Dedifferentiated amniotic fluid mesenchymal stem cell (primary cell): ENCODE measurements at regions not wholly inside any gene's neighbourhood (a gene's known extent, or its start where the extent isn't known, plus 50 kb on each side); places are given as distances from the start of the nearest gene placed in this dataset.
"Not testable (repeated sequence)": the region's sequence is repeated elsewhere in the genome, so short reads cannot be mapped to it uniquely, and the experiment has no call there.

Experiments used
- DNase-seq: peaks from one replicate; pipeline ENCODE4 v3.0.0-alpha.2; 2016; ENCODE audit errors: extremely low spot score

DNA sequence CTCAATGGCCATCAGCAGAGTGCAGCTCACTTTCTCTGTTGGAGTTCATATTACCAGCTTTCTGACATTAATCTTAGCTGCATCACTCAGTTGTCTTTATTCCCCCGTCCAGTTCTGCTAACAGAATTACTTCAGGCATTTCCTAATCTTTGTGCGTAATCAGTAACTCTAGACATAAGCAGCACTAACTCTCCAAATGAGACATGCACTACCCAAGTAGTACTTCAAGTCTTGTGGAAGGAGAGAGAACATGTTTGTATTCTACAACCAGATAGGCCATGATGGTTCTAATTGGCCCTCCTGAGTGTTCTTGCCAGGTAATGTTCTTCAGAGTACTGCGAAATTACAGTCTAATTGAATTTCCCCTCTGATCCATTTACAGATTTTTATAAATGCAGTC, 448.5 kb upstream of the RPS6KA3 start:
- DNase-seq: no peak

DNA sequence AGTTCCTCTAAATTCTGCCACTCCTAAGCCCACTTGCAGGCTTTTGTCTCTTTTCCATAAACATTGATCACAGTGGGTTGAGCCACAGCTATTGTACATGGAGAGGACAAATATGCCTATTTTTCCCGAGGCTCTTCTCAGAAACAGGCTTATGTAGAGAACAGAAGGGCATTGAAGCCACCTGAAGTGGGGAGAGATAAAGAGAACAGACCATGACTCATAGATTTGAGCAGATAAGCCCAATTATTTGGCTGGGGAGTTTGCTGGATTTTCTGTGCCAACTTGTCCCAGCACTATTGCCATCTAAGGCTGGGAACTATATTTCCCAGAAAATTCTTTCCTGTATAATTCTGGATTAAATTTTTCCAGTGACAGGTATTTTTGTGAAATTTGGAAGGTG, 446.1 kb upstream of the RPS6KA3 start:
- no peak for DNase-seq

- no peak for DNase-seq
Observed at GRCh38 chrX:20711366-20711765, 444.7 kb upstream of the RPS6KA3 start.

DNA sequence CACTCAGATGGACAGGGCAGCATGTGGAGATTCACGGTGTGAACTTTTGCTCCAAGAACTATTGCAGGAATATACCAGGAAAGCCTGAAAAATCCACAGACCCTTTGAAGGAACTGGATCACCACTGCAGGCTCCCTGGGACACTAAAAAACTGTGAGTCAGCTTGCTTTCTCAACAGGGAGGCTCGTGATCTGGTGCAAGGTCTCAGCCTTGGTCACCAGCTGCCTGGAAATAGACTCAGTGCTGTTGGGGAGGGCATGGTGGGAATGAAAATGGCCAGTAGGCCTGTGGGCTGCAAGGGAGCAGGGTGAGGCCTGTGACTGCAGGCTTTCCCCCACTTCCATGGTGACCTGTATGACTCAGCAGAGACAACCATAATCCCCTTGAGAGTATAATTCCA, 426.4 kb upstream of the RPS6KA3 start:
- DNase-seq: no peak

DNA sequence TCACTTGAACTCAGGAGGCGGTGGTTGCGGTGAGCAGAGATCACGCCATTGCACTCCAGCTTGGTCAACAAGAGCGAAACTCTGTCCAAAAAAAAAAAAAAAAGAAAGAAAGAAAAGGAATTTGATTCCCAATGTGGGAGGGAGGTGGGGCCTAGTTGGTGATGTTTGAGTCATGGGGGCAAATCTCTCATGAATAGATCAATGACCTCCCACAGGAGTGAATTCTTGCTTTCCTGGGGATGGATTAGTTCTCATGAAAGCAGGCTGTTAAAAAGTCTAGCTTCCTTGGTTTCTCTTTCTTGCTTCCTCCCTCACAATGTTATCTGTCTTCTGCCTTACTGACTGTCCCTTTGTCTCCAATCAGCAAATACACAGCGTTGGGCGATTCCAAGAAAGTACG, 419.5 kb upstream of the RPS6KA3 start:
- no peak for DNase-seq

GRCh38 chrX:20685652-20686051, 418.9 kb upstream of the RPS6KA3 start:
- no peak for DNase-seq

GRCh38 chrX:20681683-20682082, 415.0 kb upstream of the RPS6KA3 start:
- DNase-seq: no peak

DNA sequence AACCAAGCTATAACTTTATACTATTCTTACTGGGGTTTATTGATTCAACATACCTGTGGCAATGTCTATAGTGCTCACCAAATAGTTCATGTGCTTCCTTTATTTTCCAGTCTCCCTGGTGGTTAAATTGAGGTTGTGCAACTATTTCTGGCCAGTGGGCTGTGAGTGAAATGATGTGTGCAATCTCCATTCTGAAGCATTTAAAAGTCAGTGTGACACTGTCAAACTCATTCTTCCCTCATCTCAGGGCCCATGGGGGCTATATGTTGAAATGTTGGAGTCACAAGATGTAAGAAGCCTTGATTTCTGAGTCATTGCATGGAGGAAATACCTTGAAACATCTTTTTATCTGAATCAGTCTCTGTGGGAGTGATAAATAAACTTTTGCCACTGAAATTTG, 414.3 kb upstream of the RPS6KA3 start:
- no peak for DNase-seq

DNA sequence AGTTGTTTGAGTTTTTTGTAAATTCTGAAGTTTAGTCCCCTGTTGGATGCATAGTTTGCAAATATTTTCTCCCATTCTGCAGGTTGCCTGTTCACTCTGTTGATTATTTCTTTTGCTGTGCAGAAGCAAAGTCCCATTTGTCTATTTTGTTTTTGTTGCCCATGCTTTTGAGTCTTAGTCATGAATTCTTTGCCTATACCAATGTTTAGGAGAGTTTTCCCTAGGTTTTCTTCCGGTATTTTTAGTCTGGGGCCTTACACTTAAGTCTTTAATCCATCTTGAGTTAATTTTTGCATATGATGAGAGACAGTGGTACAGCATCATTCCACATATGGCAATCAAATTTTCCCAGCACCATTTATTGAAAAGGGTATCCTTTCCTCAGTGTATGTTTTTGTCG, 405.8 kb upstream of the RPS6KA3 start:
- no peak for DNase-seq

GRCh38 chrX:20671746-20672145, 405.0 kb upstream of the RPS6KA3 start:
- DNase-seq: not testable (repeated sequence)

DNA sequence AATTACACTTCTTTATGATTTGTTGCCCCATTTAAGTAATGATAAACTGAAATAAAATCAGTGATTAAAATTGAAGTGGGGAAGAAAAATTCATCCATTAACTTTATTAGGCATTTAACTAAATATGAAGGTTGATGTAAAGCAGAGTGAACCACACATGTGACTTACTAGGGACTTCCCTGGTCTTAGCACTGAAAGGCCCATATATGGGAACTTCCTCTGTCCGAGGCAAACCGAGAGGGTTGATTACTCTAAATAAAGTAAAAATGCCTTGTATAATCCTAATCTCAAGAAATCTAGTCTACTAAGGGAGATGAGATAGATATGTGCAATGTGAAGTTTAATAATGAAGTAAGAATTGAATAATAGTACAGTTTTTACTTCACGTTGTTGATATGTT, 403.9 kb upstream of the RPS6KA3 start:
- no peak for DNase-seq

DNA sequence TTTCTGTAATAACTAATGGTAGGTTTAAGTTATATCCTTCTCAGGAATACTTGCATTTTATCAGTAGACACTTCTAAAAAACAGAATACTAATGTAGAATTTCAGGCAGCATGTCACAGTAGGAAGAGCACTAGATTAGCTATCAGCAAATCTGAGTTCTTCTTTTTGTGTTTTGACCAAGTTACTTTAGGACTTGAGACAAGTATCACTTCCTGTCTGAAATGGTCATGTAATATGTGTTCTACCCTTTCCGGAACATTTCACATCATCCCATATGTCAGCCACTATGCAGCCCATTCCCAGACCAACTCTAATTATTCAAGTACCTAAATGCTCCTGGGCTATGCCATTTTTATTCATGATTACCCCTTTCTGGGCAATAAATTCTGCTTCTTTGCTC, 401.8 kb upstream of the RPS6KA3 start:
- DNase-seq: no peak

DNA sequence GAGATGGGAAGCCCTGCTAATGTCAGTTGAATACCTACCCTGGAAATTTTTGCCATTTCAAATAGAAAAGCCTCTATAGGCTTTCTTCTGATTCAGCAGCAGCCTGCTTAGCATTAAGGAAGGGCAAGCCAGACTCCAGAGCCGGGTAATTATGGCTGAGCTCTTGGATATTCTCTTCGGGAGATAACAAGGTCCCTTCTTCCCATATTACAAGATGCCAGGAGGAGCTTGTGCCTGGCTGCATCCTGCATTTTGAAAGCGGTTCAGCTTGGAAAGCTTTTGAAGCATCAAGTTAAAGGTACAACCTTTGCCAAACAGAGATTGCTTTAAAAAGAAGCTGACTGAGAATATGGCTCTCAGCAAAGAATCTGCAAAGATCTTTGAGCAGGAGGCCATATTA, 399.6 kb upstream of the RPS6KA3 start:
- DNase-seq: no peak

DNA sequence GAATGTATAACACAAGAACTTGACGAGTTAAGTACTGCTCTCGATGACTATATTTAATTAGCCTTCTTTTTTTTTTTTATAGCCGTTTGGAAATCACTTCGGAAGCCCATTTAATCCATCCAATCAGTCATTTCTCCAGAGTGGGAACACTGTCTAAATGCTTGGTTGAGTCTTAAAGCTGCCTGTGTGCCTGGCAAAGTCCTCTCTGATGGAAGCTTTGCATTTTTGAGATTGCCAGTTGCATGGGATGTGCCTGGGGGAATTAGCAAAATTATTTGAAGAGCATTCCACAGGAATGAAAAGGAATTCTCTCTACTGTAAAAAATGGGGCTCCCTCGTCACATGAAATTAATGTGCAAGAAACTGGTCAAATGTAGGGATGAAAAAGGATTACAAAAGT, 398.8 kb upstream of the RPS6KA3 start:
- peak; percentile 16 for DNase-seq

DNA sequence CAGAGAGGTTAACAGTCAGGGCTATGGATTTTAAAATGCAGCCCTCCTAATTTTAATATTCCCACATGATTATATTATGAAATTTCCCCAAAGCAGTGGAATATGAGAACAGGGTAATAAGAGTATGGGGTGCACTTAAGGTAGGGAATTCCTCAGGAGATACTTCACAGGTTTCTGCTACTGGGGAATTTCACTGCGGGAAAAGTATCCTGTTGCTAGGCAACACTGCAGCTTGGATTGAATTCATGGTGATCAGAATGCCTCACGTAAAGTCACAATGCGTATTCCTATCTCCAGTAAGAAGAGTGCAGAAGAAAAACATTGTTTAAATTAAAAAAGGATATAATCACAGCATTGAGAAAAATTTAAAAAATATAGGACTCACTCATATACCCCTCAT, 398.1 kb upstream of the RPS6KA3 start:
- DNase-seq: no peak

DNA sequence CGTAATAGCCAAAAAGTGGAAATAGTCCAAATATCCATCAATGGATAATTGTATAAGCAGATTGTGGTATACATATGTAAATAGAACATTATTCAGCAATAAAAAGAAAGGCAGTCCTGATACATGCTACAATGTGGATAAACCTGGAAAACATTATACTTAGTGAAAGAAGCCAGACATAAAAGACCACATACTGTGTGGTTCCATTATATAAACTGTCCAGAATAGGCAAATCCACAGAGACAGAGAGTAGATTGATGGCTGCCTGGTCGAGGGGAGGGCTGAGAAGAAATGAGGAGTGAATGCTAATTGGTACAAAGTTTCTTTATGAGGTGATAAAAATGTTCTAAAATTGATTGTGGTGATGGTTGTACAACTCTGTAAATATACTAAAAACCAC, 397.4 kb upstream of the RPS6KA3 start:
- DNase-seq: no peak

GRCh38 chrX:20663336-20663735, 396.6 kb upstream of the RPS6KA3 start:
- DNase-seq: no peak

GRCh38 chrX:20656721-20657120, 390.0 kb upstream of the RPS6KA3 start:
- no peak for DNase-seq

DNA sequence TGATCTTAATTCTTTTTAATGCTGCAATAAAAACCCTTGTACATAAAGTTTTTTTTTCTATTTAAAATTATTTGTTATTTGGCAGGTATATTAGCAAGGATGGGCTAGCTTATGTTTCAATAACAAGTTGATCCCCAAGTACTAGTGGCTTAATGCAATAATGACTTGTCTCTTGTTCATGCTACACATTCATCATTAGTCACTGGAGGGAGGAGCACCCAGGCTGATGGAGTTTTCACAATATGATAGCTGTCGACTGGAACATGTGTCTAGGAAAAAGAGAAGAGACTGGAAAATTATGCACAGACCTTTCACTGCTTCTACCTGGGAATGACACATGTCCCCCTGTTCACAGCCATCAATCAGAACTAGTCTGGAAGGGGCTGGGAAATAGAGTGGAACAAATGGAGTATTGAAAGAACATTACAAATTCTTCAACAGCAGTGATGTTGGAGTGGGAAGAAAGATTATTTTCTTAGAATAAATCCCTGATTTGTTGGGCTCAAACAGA, 387.9 kb upstream of the RPS6KA3 start:
- no peak for DNase-seq

GRCh38 chrX:20653070-20653469, 386.4 kb upstream of the RPS6KA3 start:
- DNase-seq: no peak

DNA sequence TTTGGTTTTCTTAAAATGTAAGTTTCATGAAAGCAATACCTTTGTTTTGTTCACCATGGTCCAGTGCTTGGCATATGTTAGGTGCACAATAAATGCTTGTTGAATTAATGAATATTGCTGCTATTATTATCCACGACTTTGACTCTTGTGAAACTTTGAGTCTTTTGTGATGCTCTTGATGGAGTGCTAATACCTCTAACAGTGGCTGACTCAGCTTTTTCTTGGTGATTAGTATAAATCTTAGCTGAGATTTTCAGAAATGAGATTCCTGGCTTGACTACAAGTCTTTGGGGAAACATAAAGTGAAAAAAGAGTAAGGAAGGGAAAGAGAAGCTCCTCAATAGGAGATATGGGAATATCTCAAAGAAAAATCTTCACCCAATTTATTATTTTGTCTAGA, 375.2 kb upstream of the RPS6KA3 start:
- no peak for DNase-seq

DNA sequence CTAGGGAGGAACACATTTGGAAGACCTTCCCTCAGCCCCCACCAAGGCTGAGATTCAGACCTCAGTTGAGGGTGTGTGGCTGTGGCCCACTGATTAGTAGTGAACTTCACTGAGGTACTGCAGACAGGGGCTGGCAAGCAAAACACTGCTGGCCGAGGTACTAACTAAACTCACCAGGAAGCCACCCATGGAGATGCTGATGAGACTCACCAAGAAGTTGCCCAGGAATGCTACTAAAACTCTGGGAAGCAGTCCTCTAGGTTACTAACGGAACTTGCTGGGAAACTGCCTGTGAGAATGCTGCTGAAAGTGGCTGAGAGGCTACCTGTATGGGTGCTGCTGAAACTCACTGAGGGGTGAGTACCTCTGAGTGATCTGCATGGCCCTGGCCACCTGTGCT, 372.4 kb upstream of the RPS6KA3 start:
- no peak for DNase-seq

DNA sequence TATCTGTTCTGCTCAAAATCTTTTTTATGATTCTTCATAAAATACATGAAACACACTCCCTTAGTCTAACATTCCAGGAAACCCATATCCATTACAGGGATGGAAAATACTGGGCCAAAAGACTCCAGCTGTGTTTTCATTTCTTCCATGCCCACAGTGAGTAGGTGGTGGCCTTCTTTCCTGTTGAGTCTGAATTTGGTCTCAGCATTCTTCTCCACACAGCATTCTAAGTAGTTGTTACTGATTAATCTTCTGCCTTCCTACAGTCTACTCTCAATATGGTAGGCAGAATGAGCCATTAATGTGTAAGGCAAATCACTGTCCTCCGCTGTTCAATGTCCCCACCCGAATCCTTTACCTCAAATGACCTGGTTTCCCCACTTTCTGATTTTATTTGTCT, 370.6 kb upstream of the RPS6KA3 start:
- DNase-seq: peak; percentile 22

- DNase-seq: no peak
Observed at GRCh38 chrX:20633451-20633850, 366.7 kb upstream of the RPS6KA3 start.

DNA sequence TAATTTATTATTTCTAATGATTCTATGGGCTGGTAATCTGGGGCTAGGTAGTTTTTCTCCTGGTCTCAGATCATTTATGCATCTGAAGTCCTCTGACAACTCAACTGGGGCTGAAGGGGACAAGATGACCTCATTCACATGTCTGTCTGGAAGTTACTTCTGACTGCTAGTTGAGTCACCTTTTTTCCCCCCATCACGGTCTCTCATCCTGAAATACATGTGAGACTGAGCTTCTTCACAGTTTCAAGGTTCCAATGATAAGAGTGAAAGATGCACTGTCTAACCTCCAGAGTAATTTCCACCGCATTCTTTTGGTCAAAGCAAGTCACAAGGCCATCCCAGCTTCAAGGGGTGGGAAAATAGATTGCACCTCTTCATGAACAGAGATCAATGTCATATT, 356.7 kb upstream of the RPS6KA3 start:
- no peak for DNase-seq
